Testis (tissue), 2 donors: ENCODE measurements at regions not wholly inside any gene's neighbourhood (a gene's known extent, or its start where the extent isn't known, plus 50 kb on each side); places are given as distances from the start of the nearest gene placed in this dataset.

ENCODE experiments used
- CTCF ChIP-seq, 3 experiments: fragments of 450-650 bp in 2 of 3; fragments of 200-600 bp in 1 of 3; sonication (generic) in 1 of 3; IDR thresholded peaks; one replicate each; pipeline ENCODE4 v1.5.1; 2016 to 2019; ENCODE audit warnings: antibody characterized with exemption in 3 of 3, mild to moderate bottlenecking in 2 of 3, moderate library complexity in 1 of 3
- POLR2A ChIP-seq: fragments of 450-650 bp; IDR thresholded peaks from one replicate; pipeline ENCODE4 v1.6.1; 2017; ENCODE audit warnings: antibody characterized with exemption, mild to moderate bottlenecking, moderate library complexity

GRCh38 chr20:29427201-29428060 lies 1830.0 kb upstream of the DEFB115 start:
- TF ChIP-seq CTCF (IDR thresholded peaks at IDR 0.05) (peak in 2 of 3 experiments; percentile 9 to 31), POLR2A (no peak)
